ENCODE measurements at regions not wholly inside any gene's neighbourhood (a gene's known extent, or its start where the extent isn't known, plus 50 kb on each side); places are given as distances from the start of the nearest gene placed in this dataset.

DNA sequence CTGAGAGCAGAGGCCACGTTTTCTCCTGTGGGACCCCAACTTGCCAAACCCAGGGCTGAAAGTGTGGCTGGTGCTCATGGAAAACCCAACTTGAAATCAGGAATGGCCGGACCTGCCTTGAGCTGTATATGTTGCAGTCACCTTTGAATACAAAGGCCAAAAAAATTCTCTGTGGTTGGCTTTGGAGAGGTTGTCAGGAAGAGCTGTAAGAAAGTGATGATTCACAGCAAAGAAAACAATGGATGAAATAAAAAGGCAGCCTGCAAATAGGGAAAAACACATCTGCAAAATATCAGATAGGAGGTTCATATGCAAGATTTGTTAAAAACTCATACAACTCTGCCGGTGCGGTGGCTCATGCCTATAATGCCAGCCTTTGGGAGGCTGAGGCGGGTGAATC is 715.8 kb downstream of the UQCRFS1 start:
- TF ChIP-seq CTCF (IDR thresholded peaks at IDR 0.05) (no peak), POLR2A (IDR thresholded peaks at IDR 0.05) (no peak), POLR2AphosphoS5 (IDR thresholded peaks at IDR 0.05) (no peak)
